Kidney glomerular epithelial cell (primary cell): ENCODE measurements at regions not wholly inside any gene's neighbourhood (a gene's known extent, or its start where the extent isn't known, plus 50 kb on each side); places are given as distances from the start of the nearest gene placed in this dataset.
A peak's percentile ranks its signal among the peaks of the same experiment; 100 is the strongest.

Source experiments
- DNase-seq: peaks from one replicate; lab custom pipeline; 2025; lab: John Stamatoyannopoulos, UW

- no peak for DNase-seq
Measured at GRCh38 chr11:19519912-19520641, 192.6 kb upstream of the NAV2 start.

- no peak for DNase-seq
Measured at GRCh38 chr11:19519353-19519752, 193.3 kb upstream of the NAV2 start.

- no peak for DNase-seq
Measured at GRCh38 chr11:19513253-19513652, 199.4 kb upstream of the NAV2 start.

GRCh38 chr11:19512618-19513017, 200.0 kb upstream of the NAV2 start:
- DNase-seq, result no peak

- DNase-seq, result no peak
Measured at GRCh38 chr11:19511413-19512183, 201.0 kb upstream of the NAV2 start.

GRCh38 chr11:19511066-19511412, 201.6 kb upstream of the NAV2 start:
- DNase-seq, result no peak

- DNase-seq, result no peak
Measured at GRCh38 chr11:19510468-19510867, 202.2 kb upstream of the NAV2 start.

GRCh38 chr11:19509215-19509614, 203.4 kb upstream of the NAV2 start:
- DNase-seq, result no peak

- DNase-seq, result no peak
Measured at GRCh38 chr11:19508165-19508564, 204.5 kb upstream of the NAV2 start.

GRCh38 chr11:19506816-19507486, 205.7 kb upstream of the NAV2 start:
- DNase-seq, result no peak

GRCh38 chr11:19502691-19503253, 209.9 kb upstream of the NAV2 start:
- no peak for DNase-seq

GRCh38 chr11:19501631-19502030, 211.0 kb upstream of the NAV2 start:
- no peak for DNase-seq

- DNase-seq, result no peak
Measured at GRCh38 chr11:19499999-19500398, 212.6 kb upstream of the NAV2 start.

- DNase-seq, result peak; percentile 91
Measured at GRCh38 chr11:19499026-19499669, 213.5 kb upstream of the NAV2 start.

GRCh38 chr11:19493446-19494213, 219.0 kb upstream of the NAV2 start:
- DNase-seq, result no peak

GRCh38 chr11:19482319-19483100, 230.1 kb upstream of the NAV2 start:
- DNase-seq, result no peak

- DNase-seq, result no peak
Measured at GRCh38 chr11:19480540-19480939, 232.1 kb upstream of the NAV2 start.

GRCh38 chr11:19478891-19479290, 233.7 kb upstream of the NAV2 start:
- DNase-seq, result no peak

GRCh38 chr11:19474954-19475721, 234.4 kb upstream of the E2F8 start:
- DNase-seq, result peak; percentile 28

- DNase-seq, result no peak
Measured at GRCh38 chr11:19474211-19474610, 233.5 kb upstream of the E2F8 start.
